ENCODE measurements at regions not wholly inside any gene's neighbourhood (a gene's known extent, or its start where the extent isn't known, plus 50 kb on each side); places are given as distances from the start of the nearest gene placed in this dataset.
"Not testable (repeated sequence)": the region's sequence is repeated elsewhere in the genome, so short reads cannot be mapped to it uniquely, and the experiment has no call there.

DNA sequence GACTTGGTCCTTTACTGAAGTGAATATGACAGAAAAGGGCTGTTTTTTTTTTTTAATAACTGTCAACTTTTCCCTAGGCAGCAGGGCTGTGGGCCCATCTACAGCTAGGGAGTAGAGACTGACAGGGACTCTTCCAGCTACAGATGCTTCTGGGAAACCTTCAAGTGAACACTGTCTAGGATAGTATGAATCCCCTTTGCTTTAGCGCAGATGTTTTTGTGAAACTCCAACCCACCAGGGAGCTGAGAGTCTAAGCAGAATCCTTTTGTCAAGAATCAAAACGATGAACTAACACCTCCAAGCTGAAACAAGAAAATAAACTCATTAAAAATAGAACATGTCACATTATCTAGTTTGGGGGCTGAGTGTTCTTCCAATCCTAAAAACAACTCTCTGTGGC lies 219.7 kb upstream of the FGF13 start:
- Mint-ChIP-seq H3K27ac (no peak overlapping the region), H3K9me3 (no peaks in the 10 kb centered on the region), H3K27me3 (no peaks in the 10 kb centered on the region), H3K4me3 (no peak overlapping the region), H3K4me1 (no peaks in the 10 kb centered on the region)
- DNase-seq (no peak), ATAC-seq (no peak)

DNA sequence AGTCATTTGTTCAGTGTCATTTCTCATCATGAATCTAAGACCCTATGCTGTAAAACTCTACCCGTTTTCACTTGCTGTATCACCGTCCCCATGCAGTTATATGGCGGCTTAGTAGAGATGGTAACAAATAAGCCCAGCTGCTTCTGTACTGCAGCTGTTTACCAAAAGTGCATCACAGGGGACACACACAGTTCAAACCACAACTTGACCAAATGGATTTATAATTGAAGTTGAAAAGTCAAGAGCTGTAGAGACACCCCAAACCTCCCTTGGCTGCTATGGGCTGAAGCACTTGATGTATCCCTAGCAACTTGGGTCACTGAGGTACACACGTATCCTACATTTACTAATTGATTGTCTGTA lies 219.0 kb upstream of the FGF13 start:
- no peaks in the 10 kb centered on the region for H3K4me1 Mint-ChIP-seq
- H3K27me3 Mint-ChIP-seq: no peaks in the 10 kb centered on the region
- DNase-seq (no peak), ATAC-seq (no peak)
- H3K27ac Mint-ChIP-seq: no peak overlapping the region
- H3K9me3 Mint-ChIP-seq: no peaks in the 10 kb centered on the region
- no peak overlapping the region for H3K4me3 Mint-ChIP-seq

DNA sequence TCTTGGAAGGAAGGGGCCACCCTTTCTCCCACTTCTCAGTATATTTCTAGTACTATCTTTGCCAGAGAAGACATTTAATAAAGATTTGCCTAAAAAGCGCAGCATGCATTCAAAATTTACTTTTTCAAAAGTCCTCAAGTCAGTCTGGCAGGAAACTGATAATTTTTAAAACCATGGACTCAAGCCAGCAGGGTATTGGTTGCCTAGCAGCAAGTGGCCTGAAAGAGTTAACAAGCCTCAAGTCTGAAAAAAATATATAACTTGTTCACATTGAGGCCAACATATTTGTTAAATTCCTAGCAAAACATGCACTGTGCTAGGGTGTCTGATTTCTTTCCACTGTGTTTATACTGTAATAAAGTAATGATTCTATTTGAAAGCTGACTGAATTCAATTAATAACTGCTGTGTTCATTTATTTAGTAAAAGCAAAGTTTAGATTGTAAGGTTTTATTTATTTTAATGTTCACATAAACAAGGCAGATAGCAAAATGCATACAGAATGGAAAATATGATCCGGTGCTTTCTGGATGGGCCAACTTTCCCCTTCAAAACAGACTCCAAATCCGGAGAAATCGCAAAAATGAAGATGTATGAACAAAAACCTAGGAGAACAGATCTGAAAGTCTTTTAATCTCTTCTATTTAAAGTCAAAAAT lies 218.5 kb upstream of the FGF13 start:
- Mint-ChIP-seq H3K4me3 (no peak overlapping the region), H3K27ac (no peak overlapping the region), H3K9me3 (no peaks in the 10 kb centered on the region), H3K4me1 (no peaks in the 10 kb centered on the region), H3K27me3 (no peaks in the 10 kb centered on the region)
- ATAC-seq (no peak), DNase-seq (no peak)

- Mint-ChIP-seq H3K4me1 (no peaks in the 10 kb centered on the region), H3K4me3 (no peak overlapping the region), H3K27me3 (no peaks in the 10 kb centered on the region), H3K9me3 (no peaks in the 10 kb centered on the region), H3K27ac (no peak overlapping the region)
- ATAC-seq (no peak), DNase-seq (no peak)
Measured at GRCh38 chrX:138928737-138929459, 217.4 kb upstream of the FGF13 start.

GRCh38 chrX:138925330-138925729 lies 213.8 kb upstream of the FGF13 start:
- H3K4me1 Mint-ChIP-seq: no peaks in the 10 kb centered on the region
- H3K27me3 Mint-ChIP-seq: no peaks in the 10 kb centered on the region
- ATAC-seq (no peak), DNase-seq (no peak)
- no peak overlapping the region for H3K4me3 Mint-ChIP-seq
- no peak overlapping the region for H3K27ac Mint-ChIP-seq
- H3K9me3 Mint-ChIP-seq: no peaks in the 10 kb centered on the region

- H3K27ac Mint-ChIP-seq: peak overlapping the region in 1 of 2 donors; percentile 88
- H3K27me3 Mint-ChIP-seq: no peaks in the 10 kb centered on the region
- DNase-seq (no peak), ATAC-seq (no peak)
- no peaks in the 10 kb centered on the region for H3K4me1 Mint-ChIP-seq
- H3K9me3 Mint-ChIP-seq: no peaks in the 10 kb centered on the region
- no peak overlapping the region for H3K4me3 Mint-ChIP-seq
Measured at GRCh38 chrX:138923805-138924204, 212.3 kb upstream of the FGF13 start.

DNA sequence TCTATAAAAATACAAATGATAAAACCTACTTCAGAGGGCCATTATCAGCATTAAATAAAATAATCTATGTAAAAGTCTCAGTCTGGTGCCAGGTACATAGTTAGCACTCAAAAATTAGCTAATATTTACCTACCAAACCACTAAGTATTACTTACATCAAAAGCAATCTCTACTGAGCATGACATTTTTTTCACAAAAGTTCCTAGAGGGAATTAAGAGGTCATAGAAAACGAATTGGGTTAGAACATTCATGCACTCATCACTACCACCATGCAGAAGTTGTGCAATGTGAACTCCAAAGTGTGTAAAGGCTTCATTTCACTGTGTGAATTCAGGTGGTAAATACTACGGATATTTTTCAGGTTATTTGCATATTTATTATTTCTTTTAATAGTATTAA lies 209.5 kb upstream of the FGF13 start:
- Mint-ChIP-seq H3K27ac (no peak overlapping the region), H3K9me3 (no peaks in the 10 kb centered on the region), H3K4me3 (no peak overlapping the region), H3K4me1 (no peaks in the 10 kb centered on the region), H3K27me3 (no peaks in the 10 kb centered on the region)
- DNase-seq (no peak), ATAC-seq (no peak)

DNA sequence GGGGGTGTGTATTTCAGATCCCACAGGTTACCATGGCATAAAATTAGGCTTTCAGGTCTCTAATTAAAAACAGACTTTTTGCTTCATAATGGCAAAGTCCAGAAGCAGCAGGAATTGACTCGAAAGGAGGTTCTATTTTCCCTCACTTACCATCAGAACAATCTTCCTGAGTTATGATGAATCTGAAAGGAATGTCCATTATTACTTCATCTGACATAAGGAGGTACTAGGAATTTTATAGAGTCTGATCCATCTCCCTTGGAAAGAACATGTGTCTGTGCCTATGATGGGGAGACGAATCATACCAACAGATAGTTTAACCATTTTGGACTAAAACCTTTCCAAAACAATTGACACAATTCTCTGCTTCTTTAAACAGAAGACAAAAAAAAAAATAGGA lies 206.3 kb upstream of the FGF13 start:
- H3K27me3 Mint-ChIP-seq: no peaks in the 10 kb centered on the region
- H3K27ac Mint-ChIP-seq: no peak overlapping the region
- no peak for ATAC-seq
- no peak overlapping the region for H3K4me3 Mint-ChIP-seq
- no peak for DNase-seq
- H3K4me1 Mint-ChIP-seq: no peaks in the 10 kb centered on the region
- H3K9me3 Mint-ChIP-seq: no peaks in the 10 kb centered on the region

GRCh38 chrX:138914767-138915166 lies 203.2 kb upstream of the FGF13 start:
- no peak overlapping the region for H3K4me3 Mint-ChIP-seq
- DNase-seq (no peak), ATAC-seq (no peak)
- no peak overlapping the region for H3K27ac Mint-ChIP-seq
- H3K27me3 Mint-ChIP-seq: no peaks in the 10 kb centered on the region
- no peaks in the 10 kb centered on the region for H3K9me3 Mint-ChIP-seq
- H3K4me1 Mint-ChIP-seq: no peaks in the 10 kb centered on the region

GRCh38 chrX:138908577-138908976 lies 197.1 kb upstream of the FGF13 start:
- no peak for ATAC-seq
- no peak for DNase-seq
- H3K9me3 Mint-ChIP-seq: no peaks in the 10 kb centered on the region
- H3K27ac Mint-ChIP-seq: no peak overlapping the region
- H3K4me1 Mint-ChIP-seq: no peaks in the 10 kb centered on the region
- H3K27me3 Mint-ChIP-seq: no peaks in the 10 kb centered on the region
- H3K4me3 Mint-ChIP-seq: no peak overlapping the region

- no peak for ATAC-seq
- no peaks in the 10 kb centered on the region for H3K4me1 Mint-ChIP-seq
- DNase-seq: no peak
- H3K9me3 Mint-ChIP-seq: no peaks in the 10 kb centered on the region
- no peak overlapping the region for H3K4me3 Mint-ChIP-seq
- H3K27me3 Mint-ChIP-seq: no peaks in the 10 kb centered on the region
- H3K27ac Mint-ChIP-seq: no peak overlapping the region
Measured at GRCh38 chrX:138897621-138898492, 186.3 kb upstream of the FGF13 start.

- Mint-ChIP-seq H3K4me3 (no peak overlapping the region), H3K27ac (no peak overlapping the region), H3K9me3 (no peaks in the 10 kb centered on the region), H3K4me1 (no peaks in the 10 kb centered on the region), H3K27me3 (no peaks in the 10 kb centered on the region)
- ATAC-seq (no peak), DNase-seq (no peak)
Measured at GRCh38 chrX:138890491-138890890, 179.0 kb upstream of the FGF13 start.

DNA sequence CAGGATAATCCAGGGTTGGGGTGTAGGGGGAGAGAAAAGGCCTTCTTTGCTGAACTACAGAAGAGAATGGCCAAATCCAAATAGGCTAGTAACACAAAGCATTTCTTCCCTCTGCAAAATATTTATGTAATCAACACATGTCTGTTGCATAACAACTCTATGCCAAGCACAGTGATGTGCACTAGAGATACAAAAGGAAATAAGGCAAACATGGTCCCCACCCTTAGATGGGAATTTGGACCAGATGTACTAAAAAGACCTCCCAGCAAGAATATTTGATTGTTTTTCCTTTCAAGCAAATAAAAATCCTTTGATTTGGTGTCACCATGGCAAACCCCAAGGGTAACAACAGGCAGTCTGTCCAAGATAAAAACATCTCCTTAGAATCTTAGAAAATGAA lies 177.6 kb upstream of the FGF13 start:
- H3K27me3 Mint-ChIP-seq: no peaks in the 10 kb centered on the region
- no peaks in the 10 kb centered on the region for H3K9me3 Mint-ChIP-seq
- DNase-seq: no peak
- ATAC-seq: no peak
- no peak overlapping the region for H3K27ac Mint-ChIP-seq
- H3K4me1 Mint-ChIP-seq: no peaks in the 10 kb centered on the region
- no peak overlapping the region for H3K4me3 Mint-ChIP-seq

GRCh38 chrX:138886769-138887168 lies 175.3 kb upstream of the FGF13 start:
- Mint-ChIP-seq H3K4me1 (no peaks in the 10 kb centered on the region), H3K4me3 (no peak overlapping the region), H3K9me3 (no peaks in the 10 kb centered on the region), H3K27me3 (no peaks in the 10 kb centered on the region), H3K27ac (no peak overlapping the region)
- DNase-seq: no peak
- ATAC-seq: no peak

- H3K9me3 Mint-ChIP-seq: no peaks in the 10 kb centered on the region
- DNase-seq: no peak
- no peaks in the 10 kb centered on the region for H3K27me3 Mint-ChIP-seq
- H3K4me1 Mint-ChIP-seq: no peaks in the 10 kb centered on the region
- no peak overlapping the region for H3K27ac Mint-ChIP-seq
- ATAC-seq: no peak
- H3K4me3 Mint-ChIP-seq: no peak overlapping the region
Measured at GRCh38 chrX:138885886-138886285, 174.4 kb upstream of the FGF13 start.

- not testable (repeated sequence) for H3K9me3 Mint-ChIP-seq, H3K4me3 Mint-ChIP-seq, H3K27me3 Mint-ChIP-seq, H3K4me1 Mint-ChIP-seq, DNase-seq, H3K27ac Mint-ChIP-seq, ATAC-seq
Measured at GRCh38 chrX:138880293-138880692, 168.8 kb upstream of the FGF13 start.

All from stimulated activated naive CD8-positive, alpha-beta T cell treated with anti-CD3 and anti-CD28 coated beads, Interleukin-15, amount 100 ng/mL, for 72 hours (primary cell).